Eye (tissue), 1 donor: ENCODE measurements at regions not wholly inside any gene's neighbourhood (a gene's known extent, or its start where the extent isn't known, plus 50 kb on each side); places are given as distances from the start of the nearest gene placed in this dataset.
"Not testable (repeated sequence)": the region's sequence is repeated elsewhere in the genome, so short reads cannot be mapped to it uniquely, and the experiment has no call there.

Source experiments
- DNase-seq: peaks from one replicate; pipeline ENCODE4 v3.0.0-alpha.2; 2015

DNA sequence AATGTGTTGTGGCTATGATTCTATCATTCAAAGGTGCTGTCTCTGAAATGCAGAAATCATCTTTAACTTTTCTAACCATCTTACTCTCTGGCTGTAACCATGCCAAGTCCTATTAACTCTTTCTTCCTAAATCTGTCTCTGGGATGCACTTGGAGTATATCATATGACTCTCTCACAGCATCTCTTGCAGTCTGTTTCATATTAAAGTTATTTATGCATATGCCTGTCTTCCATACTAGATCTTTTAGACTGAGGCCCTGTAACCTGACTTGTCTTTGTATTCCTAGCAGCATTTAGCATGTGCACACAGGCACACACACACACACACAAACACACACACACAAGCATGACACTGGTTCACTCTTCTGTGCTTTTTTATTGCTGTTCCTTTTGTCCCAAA is 320.6 kb downstream of the ETAA1 start:
- DNase-seq: no peak

- no peak for DNase-seq
These were observed 322.2 kb downstream of the ETAA1 start for GRCh38 chr2:67719351-67719750.

DNA sequence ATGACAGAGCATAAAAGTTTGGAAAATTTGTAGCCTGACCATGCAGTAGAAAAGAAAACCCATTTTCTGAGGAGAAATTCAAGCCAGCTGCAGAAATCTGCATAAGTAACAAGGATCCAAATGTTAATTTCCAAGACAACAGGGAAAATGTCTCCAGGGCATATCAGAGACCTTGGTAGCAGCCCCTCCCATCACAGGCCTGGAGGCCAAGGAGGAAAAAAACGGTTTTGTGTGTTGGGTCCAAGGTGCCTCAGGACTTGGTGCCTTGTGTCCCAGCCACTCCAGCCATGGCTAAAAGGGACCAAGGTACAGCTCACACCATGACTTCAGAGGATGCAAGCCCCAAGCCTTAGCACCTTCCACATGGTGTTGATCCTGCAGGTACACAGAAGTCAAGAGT is 324.4 kb downstream of the ETAA1 start:
- DNase-seq: no peak

- no peak for DNase-seq
These were observed 327.1 kb downstream of the ETAA1 start for GRCh38 chr2:67724261-67724660.

DNA sequence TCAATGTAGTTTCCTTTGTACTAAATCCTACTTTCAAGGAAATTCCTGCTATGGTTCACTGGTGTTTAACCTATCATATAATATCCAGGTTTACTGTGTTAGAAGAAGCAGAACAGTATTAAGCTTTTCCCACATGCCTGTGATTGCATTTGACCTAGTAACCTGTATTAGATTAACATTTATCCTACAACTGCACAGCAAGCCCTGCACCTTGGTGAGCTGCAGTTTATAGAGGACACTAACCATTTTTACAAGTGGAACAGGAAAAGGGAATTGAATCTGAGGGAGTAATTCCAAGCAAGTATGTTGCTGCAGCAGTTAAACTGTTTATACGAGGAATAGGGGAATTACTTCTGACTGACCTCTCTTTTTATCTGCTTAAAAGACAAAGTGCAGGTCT is 328.6 kb downstream of the ETAA1 start:
- DNase-seq: no peak

DNA sequence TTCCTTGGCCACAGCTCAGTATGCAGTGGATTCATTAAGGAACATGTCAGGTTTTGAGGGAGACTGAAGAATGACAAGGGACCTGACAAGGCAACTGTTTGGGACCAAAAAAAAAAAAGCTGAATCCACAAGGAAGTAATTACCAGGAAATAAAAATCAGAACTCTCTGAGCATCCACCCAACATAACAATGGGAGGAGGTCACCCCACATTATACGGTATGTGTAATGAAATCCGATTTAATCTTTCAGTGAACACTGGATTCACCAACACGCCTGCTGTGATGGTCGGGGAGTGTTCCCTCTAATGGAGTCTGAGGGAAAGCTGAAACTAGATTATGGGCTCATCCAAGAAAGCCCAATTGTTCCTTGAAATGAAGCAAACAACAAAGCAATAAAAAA is 329.3 kb downstream of the ETAA1 start:
- DNase-seq: peak; percentile 47

GRCh38 chr2:67727131-67727530 is 330.0 kb downstream of the ETAA1 start:
- peak; percentile 80 for DNase-seq

DNA sequence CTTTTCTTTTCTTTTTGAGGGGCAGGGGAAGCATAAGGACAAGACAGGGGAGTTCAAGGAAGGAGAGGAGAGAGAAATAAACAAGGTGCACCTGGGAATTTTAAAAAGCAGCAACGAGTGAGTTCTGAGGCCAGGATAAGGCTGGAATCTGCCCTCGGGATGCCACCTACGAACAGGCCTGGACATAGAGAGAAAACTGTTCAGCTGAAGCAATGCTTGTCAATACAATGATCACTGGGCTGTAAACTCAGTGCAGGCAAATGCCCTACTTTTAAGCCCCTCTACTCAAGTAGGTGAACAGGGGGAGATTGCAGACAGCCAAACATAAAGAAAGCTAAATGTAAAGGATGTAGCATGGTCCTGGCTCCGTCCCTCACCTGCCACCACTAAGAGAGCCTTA is 330.5 kb downstream of the ETAA1 start:
- peak; percentile 85 for DNase-seq

GRCh38 chr2:67729474-67729873 is 332.3 kb downstream of the ETAA1 start:
- no peak for DNase-seq

- DNase-seq: no peak
These were observed 329.3 kb downstream of the C1D start for GRCh38 chr2:67733517-67733916.

- no peak for DNase-seq
These were observed 310.6 kb downstream of the C1D start for GRCh38 chr2:67752199-67752598.

GRCh38 chr2:67752969-67753368 is 309.8 kb downstream of the C1D start:
- peak; percentile 16 for DNase-seq

GRCh38 chr2:67755156-67755882 is 307.5 kb downstream of the C1D start:
- peak; percentile 46 for DNase-seq

GRCh38 chr2:67760995-67761394 is 301.8 kb downstream of the C1D start:
- DNase-seq: peak; percentile 9

DNA sequence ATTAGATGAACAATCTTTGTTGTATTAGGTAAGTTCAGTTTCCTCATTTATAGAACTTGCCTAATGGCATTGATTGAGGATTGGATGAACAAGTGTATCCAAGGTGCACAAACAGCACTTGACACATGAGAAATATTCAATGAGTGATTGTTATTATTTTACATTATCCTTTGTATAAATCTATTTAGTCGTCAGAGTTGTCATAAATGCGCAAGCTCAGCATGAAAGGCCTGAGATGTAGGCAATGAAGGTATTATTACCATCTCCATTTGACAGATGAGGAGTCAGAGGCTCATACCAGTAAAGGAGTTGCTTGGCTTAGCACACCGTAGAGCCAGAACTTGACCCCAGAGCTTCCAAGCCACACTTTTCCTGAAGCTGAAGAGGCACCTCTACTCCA is 291.4 kb downstream of the C1D start:
- no peak for DNase-seq

GRCh38 chr2:67772216-67773170 is 290.3 kb downstream of the C1D start:
- DNase-seq: peak; percentile 50

DNA sequence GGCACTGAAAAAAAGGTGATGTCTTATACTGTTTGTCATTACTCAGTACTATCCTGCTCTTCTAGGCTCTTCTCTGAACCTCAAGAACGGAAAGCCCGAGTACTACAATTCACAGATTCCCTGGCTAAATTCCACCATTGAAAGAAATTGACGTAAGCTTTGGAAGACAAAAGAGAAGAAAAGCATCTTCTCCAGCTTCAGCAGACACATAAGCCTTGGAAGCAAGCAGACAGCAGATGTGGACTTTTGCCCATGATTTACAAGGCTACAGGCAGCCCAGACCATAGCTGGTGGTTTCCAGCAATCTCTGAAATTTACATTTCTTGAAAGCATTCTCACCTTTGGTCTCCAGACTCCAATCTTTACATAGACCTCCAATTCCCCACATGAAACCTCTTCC is 289.0 kb downstream of the C1D start:
- DNase-seq: no peak

DNA sequence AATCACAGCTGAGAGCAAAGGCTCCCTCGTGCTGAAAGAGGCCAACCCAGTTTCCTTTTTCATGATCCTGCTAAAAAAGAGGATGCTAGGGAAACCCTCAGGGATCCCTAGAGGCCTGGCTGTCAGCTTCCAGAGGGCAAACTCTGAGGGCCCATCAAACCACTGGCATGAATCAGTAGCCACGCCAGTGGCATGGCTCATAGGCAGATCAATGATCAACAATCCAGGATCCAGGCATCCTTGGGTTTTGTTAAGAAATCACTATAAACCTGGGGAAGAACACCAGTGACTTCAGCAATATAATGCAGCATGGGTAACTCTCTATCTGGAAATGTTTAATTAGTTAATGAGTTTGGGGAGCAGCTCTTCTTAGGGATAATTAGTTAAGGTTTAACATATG is 286.5 kb downstream of the C1D start:
- DNase-seq: no peak

GRCh38 chr2:67777010-67777409 is 285.8 kb downstream of the C1D start:
- DNase-seq: no peak

DNA sequence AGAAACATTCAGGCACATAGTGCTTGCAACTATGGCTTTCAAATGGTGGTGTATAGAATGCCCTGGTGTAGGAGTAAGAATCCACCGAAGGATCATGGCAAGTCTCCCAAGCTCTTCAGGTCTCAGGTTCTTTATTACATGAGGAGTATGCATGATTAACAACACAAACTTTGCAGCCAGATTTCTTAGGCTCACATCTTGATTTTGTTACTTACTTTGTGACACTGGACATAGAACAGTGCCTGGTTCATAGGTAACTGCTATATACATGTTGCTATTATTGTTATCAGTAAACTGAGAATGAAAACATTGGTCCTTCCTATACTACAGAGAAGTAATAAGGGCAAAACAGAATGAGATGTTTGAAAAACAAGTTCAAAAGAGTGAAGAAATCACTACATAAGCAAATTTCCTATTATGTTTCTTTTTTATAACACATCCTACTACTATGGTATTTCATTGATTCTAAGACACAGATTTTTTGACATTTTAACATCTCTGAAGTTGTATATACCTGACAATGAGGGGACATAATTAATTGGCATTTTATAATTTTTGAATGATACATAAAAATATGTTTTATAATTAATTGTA is 284.9 kb downstream of the C1D start:
- DNase-seq: no peak

- not testable (repeated sequence) for DNase-seq
These were observed 282.0 kb downstream of the C1D start for GRCh38 chr2:67780841-67781240.

GRCh38 chr2:67782443-67782842 is 280.4 kb downstream of the C1D start:
- DNase-seq: no peak

DNA sequence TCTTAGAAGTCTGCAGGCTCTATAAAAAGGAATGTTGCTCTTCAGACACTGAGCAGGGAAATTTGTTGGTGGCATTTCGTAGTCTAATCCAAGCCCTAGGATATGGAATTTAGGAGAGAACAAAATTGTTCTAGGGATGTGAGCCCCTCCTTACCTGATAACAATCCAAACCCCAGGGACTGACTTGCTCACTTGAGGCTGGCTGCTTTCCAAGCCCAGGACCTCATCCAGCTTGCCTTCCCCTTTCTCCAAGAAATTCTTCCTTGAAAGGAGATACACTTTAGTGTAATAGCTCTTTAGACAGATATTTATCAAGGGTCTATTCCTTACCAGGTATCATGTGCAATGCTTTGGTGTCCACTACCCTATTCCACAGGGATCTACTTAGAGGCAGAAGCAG is 279.8 kb downstream of the C1D start:
- no peak for DNase-seq

GRCh38 chr2:67790622-67791021 is 272.2 kb downstream of the C1D start:
- DNase-seq: no peak
